A549 (cell line): ENCODE measurements at regions not wholly inside any gene's neighbourhood (a gene's known extent, or its start where the extent isn't known, plus 50 kb on each side); places are given as distances from the start of the nearest gene placed in this dataset.

Experiments
- CHD4 ChIP-seq: fragments of 200-600 bp; sonication (generic); IDR thresholded peaks from 2 replicates; pipeline ENCODE4 v1.6.1; 2016; ENCODE audit warnings: antibody characterized with exemption, mild to moderate bottlenecking, borderline replicate concordance
- CTCF ChIP-seq: fragments of >200 bp; sonication (Bioruptor Twin); formaldehyde crosslinking; IDR thresholded peaks from 3 replicates; pipeline ENCODE4 v1.5.1; 2016
- EHF ChIP-seq: fragments of 250-450 bp; sonication (Bioruptor Pico); IDR thresholded peaks from 2 replicates; pipeline ENCODE4 v1.5.0; 2020; ENCODE audit warnings: mild to moderate bottlenecking
- HDAC2 ChIP-seq: fragments of 200-600 bp; sonication (generic); IDR thresholded peaks from 2 replicates; pipeline ENCODE4 v1.6.1; 2016
- HMGXB4 ChIP-seq: fragments of 250-450 bp; sonication (Bioruptor Pico); IDR thresholded peaks from 2 replicates; pipeline ENCODE4 v1.5.0; 2021; ENCODE audit warnings: mild to moderate bottlenecking, moderate library complexity, borderline replicate concordance
- RAD21 ChIP-seq, 2 experiments: fragments of >200 bp in 1 of 2; sonication (Bioruptor Twin) in 1 of 2; formaldehyde crosslinking in 1 of 2; IDR thresholded peaks in 1 of 2; conservative IDR thresholded peaks in 1 of 2; 2 replicates in 1 of 2; 3 replicates in 1 of 2; pipeline ENCODE4 v1.6.1; 2012 to 2018; ENCODE audit warnings: inconsistent platforms in 1 of 2
- RCOR1 ChIP-seq: fragments of 150-350 bp; IDR thresholded peaks from 2 replicates; pipeline ENCODE4 v1.6.1; 2014; ENCODE audit warnings: antibody characterized with exemption, low read length, low read depth
- REST ChIP-seq: fragments of 200-600 bp; sonication (generic); IDR thresholded peaks from 2 replicates; pipeline ENCODE4 v1.6.1; 2016; ENCODE audit warnings: antibody characterized with exemption, mild to moderate bottlenecking, moderate library complexity

GRCh38 chr5:164214698-164215097 is 709.3 kb downstream of the MAT2B start:
- no peak for TF ChIP-seq CHD4
- TF ChIP-seq RAD21 (conservative IDR thresholded peaks at IDR 0.05 in 1 of 2, IDR thresholded peaks at IDR 0.05 in 1 of 2), result no peak
- TF ChIP-seq CTCF, result no peak
- TF ChIP-seq HMGXB4 (CRISPR knock-in tag), result no peak
- no peak for TF ChIP-seq REST
- no peak for TF ChIP-seq HDAC2
- no peak for TF ChIP-seq EHF (CRISPR knock-in tag)
- no peak for TF ChIP-seq RCOR1
